DMS153 treated with DMSO at 0.1 percent for 48 hours (cell line): ENCODE measurements at regions not wholly inside any gene's neighbourhood (a gene's known extent, or its start where the extent isn't known, plus 50 kb on each side); places are given as distances from the start of the nearest gene placed in this dataset.
"Not testable (repeated sequence)": the region's sequence is repeated elsewhere in the genome, so short reads cannot be mapped to it uniquely, and the experiment has no call there.

Experiments used
- DNase-seq: peaks from one replicate; lab custom pipeline; 2025; ENCODE audit not compliant: unreplicated experiment; lab: John Stamatoyannopoulos, UW

DNA sequence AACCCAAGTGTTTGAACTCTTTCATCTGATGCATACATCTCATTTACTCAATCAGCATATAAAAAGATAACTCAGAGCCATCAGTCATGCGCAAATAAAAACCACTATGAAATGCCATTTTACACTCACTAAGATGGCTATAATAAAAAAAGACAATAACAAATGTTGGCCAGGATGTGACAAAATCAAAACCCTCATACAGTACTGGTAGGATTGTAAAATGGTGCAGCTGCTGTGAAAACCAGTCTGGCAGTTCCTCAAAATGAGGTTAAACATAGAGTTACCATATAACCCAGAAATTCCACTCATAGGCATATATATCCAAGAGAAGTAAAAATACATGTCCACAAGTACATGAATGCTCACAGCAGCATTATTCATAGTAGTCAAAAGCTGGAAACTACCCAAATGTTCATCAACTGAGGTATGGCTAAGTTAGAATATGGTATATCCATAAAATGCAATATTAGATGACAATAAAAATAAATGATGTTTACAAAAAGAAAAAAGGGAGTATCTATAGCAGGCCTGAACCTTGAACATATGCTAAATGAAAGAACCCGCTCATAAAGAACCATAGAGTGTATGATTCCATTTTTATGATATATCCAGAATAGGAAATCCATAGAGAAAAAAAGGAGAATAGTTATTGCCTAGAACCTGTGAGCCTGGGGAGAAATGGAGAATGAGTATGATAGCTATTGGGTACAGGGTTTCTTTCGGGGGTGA lies 265.1 kb downstream of the SIPA1L2 start:
- no peak for DNase-seq

GRCh38 chr1:232363008-232363407 lies 266.9 kb downstream of the SIPA1L2 start:
- DNase-seq, result no peak

- DNase-seq, result no peak
Measured at GRCh38 chr1:232357416-232357815, 272.5 kb downstream of the SIPA1L2 start.

DNA sequence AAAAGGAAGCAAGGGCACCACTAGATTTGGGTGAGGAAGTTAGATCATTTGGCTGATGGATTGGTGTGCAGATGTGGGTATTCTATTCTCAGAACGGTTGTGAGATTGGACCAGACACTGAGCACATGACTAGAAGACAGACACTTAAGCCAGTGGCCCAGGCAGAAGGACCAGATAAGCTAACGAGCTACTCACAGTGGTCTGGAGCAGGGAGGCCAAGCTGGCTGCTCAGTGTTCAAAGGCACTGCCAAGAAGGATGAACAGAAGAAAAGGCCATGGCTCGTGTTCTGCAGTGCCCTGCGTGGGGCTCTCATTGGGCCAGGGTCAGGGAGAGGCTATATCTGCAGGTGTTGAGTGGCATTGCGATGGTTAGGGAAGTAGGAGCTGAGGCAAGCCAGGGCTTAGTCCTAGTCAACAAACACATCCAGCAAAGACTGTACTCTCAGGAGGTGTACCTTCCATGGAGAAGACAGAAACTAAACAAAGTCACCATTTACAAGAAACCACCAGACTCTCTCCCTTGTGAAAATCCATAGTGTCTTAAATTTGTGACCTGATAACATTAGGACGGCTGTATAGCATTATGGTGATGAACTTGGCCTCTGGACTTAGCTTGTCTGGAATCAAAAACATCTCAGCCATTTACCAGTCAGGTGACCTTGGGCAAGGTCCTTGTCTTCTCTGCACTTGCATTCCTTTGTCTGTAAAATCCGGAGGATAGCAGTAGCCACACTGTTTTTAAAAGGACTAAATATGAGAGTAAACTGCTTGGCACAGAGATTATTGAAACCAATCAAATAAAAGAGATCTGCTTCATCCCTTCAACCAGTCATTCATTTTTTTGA lies 274.5 kb downstream of the SIPA1L2 start:
- DNase-seq, result no peak

GRCh38 chr1:232353001-232353400 lies 276.9 kb downstream of the SIPA1L2 start:
- no peak for DNase-seq

DNA sequence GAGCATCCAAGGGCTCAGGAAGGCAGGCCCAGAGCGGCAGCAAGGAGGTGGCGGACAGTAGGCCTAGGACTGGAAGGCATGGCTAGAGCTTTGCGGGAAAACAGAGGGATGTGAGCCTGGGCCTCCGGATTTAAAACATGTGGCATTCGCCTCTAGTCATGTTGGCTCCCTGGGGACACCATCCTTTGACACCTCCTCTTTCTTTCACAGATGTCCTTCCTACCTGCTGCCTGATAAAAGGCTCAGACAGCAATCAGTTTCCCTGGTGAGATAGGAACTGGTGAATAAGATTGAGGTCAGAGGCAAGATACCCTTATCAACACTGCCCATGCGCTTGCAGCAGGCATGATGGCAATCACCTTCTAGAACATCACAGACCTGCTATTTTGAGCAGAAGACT lies 277.6 kb downstream of the SIPA1L2 start:
- DNase-seq, result no peak

DNA sequence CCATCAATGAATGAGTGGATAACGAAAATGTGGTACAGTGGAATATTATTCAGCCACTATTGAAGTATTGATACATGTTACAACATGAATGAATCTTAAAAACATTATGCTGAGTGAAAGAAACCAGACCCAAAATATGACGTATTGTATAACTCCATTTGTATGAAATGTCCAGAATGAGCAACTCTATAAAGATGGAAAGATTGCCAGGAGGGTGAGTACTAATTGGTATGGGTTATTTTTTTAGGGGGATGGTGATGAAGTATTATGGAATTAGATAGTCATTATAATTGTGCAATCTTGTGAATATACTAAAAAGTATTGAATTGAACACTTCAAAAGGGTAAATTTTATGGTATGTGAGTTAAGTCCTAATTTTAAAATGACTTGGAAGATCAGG lies 278.6 kb downstream of the SIPA1L2 start:
- no peak for DNase-seq

DNA sequence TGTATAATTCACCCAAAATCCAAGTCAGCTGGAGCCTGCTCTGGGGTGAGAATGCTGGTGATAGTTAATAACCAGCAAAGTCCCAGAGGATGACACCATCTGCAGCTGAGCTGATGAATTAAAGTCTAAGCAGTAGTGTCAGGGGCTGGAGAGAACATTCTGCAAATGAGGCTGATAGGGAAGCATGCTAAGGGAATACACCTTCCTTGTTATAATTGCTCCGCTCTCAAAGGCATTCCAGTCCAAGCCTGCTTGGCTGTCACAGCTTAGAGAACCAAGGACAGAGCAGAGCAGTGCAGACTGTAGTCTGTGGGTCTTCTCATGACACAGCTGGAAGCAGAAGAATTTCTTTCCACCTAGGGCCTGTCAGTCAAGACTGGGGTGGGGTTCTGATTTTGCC lies 283.1 kb downstream of the SIPA1L2 start:
- DNase-seq, result no peak

GRCh38 chr1:232344791-232345399 lies 285.0 kb downstream of the SIPA1L2 start:
- DNase-seq, result no peak

- not testable (repeated sequence) for DNase-seq
Measured at GRCh38 chr1:232344186-232344585, 285.7 kb downstream of the SIPA1L2 start.

DNA sequence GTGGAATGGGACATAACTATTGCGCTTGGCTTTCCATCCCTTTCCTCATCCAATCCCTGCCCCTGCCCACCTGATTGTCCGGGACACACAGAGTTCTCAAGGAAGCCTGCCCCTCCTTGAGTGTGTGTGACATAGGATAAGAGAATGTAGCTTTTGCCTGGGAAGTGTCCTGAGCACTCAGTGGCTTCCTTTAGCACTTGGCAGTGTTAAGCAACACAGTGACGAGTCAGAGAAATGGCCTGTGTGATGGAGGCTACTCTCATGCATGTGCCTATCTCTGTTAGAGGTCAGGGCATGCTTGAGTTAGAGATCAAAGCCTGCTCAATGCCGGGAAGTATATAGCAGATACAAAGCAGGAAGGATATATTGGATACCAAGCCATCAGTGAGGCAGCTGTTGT lies 289.5 kb downstream of the SIPA1L2 start:
- no peak for DNase-seq

GRCh38 chr1:232339073-232339472 lies 290.9 kb downstream of the SIPA1L2 start:
- no peak for DNase-seq

- DNase-seq, result no peak
Measured at GRCh38 chr1:232335741-232336293, 294.1 kb downstream of the SIPA1L2 start.

DNA sequence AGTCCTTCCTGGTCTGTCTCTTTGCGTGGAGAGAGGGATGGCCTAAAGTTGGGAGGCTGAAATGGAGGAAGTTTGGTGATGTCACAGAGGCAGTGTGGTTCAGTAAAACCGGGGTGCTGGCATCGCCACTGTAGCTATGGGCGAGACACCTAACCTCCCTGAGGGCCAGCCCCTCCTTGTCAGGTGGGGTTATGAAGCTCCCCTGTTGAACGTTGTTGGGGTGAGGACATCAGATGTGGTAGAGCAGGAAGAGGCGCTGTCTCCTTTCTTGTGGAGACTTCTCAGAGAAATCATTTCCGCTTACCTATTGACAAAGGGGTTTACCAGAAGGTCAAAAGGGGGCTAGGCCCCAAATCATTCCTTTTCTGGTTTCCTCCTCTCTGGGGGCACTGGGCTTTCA lies 294.7 kb downstream of the SIPA1L2 start:
- DNase-seq, result no peak

DNA sequence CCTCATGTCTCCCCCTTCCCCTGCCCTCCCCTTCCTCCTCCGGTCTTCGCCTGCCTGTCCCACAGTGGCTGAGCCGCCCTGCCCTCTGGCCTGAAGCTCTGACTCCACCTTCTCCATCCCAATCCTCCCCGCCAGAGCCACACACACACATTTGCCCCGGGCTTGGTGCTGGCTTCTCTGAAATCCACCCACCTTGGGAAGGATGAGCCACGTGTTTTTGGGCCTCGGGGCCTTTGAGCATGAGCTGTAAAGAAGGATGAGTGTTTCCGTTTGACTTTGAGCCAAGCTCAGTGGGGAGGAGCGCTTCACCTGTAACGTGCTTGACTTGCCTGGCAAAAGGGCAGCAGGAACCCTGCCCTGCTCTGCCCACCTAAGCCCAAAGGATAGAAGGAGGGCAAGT lies 295.1 kb downstream of the SIPA1L2 start:
- DNase-seq, result no peak

- no peak for DNase-seq
Measured at GRCh38 chr1:232334246-232334645, 295.7 kb downstream of the SIPA1L2 start.

- no peak for DNase-seq
Measured at GRCh38 chr1:232333419-232333767, 296.5 kb downstream of the SIPA1L2 start.

GRCh38 chr1:232332710-232333418 lies 297.1 kb downstream of the SIPA1L2 start:
- DNase-seq, result not testable (repeated sequence)

DNA sequence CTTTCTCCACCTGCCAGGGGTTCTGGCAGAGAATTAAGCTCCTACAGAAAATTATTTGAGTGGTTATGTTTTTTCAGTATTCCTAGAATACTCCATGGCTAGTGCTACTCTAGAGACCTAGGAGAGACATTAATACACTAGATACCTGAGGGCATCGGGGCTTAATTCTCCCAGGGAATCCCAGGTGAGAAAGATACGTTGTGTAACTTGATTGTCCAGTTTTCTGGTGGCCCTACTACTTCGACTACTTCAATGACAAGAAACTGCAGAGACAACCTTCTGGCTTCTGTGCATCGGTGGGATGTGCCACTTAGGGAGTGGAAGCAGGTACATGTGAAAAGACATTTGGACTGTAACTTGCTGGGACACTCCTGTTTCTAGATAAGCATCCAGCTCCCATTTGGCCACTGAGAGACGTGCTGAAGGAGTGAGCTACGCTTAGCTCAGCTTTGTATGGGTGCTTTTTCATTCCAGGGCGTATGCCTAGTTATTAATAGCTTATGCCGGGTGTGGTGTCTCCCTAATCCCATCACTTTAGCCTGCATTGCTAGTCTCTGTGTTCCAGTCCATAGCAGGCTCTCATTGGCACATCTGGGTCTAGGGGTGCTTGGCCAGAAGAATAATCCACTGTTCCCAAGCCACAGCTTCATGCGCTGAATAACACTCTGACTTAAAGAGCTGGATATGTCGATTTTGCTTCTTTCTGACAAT lies 300.7 kb downstream of the SIPA1L2 start:
- DNase-seq, result no peak

- no peak for DNase-seq
Measured at GRCh38 chr1:232328486-232329102, 301.3 kb downstream of the SIPA1L2 start.
